HG03064 (cell line): ENCODE measurements at regions not wholly inside any gene's neighbourhood (a gene's known extent, or its start where the extent isn't known, plus 50 kb on each side); places are given as distances from the start of the nearest gene placed in this dataset.
"Not testable (repeated sequence)": the region's sequence is repeated elsewhere in the genome, so short reads cannot be mapped to it uniquely, and the experiment has no call there.

Source experiments
- ATAC-seq: cut with Tn5 transposase; IDR thresholded peaks from one replicate; pipeline ENCODE4 v1.9.1; 2021; ENCODE audit warnings: low read depth; ENCODE audit not compliant: unreplicated experiment

DNA sequence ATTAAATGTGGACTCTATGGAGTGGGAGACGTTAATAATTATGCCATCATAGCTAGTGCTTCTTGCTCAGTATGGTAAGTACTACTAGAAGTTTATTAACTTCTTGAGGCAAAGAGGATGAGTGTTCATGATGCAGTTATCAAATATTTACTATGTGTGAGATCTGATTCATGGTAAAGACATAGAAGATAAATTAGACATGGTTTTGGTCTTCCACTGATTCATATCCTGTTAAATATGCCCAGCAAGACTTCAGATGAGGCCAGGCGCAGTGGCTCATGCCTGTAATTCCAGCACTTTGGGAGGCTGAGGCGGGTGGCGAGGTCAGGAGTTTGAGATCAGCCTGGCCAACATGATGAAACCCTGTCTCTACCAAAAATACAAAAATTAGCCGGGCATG lies 547.1 kb upstream of the ANKRD30A start:
- ATAC-seq = no peak

DNA sequence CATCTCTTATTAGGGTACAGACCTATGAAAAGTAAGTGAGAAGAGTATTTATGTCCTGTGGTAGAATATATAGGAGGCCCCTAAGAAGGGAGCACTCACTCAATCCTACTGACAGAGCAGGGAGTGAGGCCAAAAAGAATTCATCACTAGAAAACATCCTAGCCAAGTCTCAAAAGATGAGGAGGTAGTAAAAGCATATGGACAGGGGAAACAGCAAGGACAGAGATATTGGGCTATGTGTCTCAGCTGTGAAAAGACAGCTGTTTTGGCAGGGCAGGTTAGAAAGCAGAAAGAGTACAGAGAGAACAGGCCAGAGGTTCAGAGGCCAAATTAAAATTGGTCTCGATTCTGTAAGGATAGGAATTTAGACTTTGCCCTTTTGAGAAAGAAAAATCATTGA lies 548.3 kb upstream of the ANKRD30A start:
- ATAC-seq = no peak

DNA sequence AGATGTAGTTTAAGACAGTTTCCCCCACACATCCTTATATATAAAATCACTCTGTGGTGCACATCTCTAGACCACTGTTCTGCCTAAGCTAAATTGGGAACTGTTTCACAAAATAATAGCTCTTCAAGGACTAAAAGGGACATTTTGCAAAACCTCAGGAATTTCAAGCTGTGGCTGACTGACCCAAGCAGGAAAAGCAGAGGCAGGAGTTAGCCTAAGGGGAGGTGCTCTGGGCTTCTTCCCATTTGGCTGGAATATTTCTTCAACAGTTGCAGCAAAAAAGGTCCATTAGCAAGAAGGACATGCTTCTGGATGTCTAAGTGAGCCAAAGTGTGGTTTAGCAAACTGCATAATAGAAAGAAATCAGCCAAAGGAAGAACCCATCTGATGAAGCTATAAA lies 551.2 kb upstream of the ANKRD30A start:
- ATAC-seq = no peak

DNA sequence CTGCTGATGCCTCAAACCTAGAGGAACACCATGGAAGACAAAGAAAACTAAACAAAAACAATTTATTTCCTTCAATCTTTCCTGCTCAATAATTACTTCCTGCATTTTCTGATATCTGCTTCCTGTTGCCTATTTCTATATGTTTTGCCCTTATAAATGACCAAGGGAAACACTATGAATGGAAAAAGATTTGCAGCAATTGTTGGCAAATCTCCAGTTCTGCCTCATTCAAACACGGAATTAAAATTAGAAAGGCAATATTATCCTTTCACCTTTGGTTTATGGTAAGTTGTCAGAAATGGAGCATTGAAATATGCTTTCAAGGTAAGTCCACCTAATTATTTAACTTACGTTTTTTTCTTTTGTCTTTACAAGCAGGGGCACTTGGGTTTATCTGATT lies 552.2 kb upstream of the ANKRD30A start:
- ATAC-seq = no peak

DNA sequence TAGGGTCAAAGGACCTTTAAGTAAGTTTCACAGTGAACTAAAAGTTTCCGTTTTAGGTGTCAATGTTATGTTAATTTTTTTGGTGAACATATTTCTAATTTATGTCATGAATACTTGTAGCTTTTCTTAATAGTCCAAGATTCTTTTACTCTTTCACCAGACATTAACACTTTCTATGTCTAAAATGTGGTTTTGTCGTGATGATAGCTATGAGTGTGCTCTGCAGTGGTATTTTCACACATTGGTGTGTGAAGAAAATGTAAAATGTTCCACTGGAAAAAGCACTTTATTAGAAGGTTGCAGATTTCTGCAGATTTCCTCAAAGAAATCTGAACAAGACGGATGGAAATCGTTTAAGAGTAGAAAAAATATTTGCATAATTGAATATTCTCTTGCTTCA lies 561.0 kb upstream of the ANKRD30A start:
- ATAC-seq = no peak

DNA sequence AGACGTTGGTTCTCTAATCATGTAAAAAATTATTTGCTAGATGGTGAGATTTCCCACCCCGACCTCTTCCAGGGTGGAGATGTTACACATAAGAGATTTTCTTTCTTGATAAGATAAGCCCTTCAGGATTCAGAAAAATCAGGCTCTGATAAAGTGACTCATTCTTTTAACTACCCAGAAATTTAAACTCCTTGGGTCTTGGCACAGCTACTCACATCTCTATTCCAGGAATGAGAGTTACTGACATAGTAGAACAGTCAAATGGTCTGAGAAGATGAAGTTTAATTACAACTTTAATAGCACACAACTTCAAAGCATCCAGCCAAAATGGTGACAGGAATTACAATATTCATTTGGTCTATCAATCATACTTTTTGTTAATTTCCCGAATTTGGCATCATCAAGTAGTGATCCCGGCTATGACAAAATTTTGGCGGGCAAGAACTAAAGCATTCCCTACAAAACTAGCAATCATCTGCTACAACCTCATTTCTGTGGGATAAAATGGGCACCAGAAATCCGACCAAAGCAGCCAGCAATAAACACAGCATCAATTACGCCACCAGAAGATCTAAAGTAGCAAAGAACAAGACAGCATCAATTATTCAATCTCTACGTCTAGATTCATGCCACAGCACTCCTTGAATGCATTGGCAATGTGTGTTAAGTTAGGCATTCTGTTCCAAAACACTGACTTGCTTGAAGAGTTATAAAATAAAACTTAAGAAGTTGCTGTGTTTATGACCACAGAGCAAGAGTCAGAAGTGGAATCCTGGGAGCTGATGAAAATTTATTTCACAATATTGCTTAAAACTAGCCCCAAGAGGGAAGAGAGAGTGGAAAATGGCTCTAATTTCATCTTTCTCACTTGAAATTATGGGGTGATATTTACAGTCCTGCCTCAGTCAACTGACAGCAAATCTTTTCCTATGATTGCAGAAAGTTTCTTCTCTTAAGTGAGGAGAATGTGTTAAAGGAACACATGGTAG lies 565.7 kb upstream of the ANKRD30A start:
- no peak for ATAC-seq

DNA sequence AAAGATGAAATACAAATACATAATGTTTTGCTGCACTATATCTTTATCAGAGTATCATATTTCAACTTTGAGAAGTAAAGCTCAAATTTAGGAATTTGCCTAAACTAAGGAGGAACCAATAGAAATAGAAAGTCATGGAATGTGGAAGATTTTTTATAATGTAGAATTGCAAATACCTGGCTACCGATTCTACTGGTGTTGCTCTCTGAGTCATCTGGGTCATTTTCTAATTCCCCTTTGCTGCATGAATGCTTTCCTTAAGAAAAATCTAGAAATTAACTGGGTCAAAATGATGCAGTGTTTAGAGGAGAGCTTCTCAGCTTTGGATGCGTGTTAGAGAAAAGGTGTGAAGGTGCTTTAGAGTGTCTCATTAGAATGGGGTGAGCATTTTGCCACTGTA lies 568.9 kb upstream of the ANKRD30A start:
- no peak for ATAC-seq

DNA sequence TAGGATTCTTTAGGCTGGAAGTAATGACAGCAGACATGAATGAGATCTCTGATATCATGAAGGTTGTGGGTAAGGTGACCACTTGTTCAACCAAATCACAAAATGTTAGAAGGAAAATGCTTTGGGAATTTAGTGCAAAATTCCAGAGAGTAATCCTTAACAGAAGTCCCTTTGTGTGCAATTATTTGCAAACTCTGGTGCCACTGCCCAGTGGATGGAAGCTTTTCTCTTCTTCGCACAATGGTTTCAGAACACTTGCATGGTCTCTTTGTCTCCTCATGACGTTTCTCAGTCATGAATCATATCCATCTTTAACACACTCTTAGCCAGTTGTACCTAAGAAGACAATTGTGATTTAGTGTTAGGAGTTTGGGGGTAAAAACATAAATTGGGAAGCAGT lies 570.4 kb upstream of the ANKRD30A start:
- ATAC-seq = no peak

DNA sequence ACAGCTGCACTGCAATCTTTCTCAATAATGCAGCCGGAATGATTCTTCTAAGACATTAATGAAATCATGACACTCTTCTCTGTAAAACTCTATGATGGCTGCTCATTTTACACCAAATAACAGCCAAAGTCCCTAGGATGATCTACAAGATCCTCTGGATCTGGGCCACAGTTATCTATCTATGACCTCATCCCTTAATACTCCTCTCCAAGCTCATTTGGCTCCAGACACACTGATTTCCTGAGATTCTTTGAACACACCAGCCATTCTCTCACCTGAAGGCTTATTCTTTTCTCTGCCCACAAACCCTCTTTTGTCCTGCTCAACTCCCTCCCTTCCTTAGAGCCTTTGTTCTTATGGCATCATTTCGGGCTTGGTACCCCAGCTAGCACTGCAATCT lies 577.4 kb upstream of the ANKRD30A start:
- ATAC-seq = no peak

DNA sequence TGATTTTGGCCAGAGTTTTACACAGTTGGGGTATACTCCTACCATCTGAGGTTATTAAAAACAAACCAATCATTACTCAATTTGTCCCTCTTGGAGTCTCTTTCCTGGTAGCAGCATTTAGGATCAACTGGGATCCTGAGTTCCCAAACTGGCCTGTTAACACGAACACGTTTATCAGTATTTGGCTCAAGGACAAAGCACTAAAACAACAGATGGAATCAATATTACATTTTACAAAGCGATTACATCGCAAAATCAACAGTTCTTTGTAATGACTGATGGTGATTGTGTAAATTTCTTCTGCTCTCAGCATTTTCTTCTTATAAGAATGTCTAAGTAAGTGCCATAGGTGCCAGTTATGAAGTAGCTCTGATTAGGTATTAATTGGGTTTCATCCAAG lies 582.9 kb upstream of the ANKRD30A start:
- no peak for ATAC-seq

DNA sequence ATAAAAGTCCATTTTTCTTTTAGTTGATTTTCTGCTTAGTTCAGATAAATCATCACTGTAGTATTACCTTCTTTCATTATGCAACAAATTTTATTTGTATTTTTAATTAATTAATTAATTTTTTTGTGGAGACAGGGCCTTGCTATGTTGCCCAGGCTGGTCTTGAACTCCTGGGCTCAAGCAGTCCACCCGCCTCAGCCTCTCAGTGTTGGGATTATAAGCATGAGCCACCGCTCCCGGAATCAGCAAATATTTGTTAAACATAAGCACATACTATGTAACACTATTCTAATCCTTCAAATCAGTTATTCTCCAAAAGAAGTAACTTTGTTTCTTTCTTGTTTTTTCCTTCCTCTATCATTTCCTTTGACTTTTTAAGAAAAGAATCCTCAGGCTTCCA lies 584.8 kb upstream of the ANKRD30A start:
- ATAC-seq = no peak

DNA sequence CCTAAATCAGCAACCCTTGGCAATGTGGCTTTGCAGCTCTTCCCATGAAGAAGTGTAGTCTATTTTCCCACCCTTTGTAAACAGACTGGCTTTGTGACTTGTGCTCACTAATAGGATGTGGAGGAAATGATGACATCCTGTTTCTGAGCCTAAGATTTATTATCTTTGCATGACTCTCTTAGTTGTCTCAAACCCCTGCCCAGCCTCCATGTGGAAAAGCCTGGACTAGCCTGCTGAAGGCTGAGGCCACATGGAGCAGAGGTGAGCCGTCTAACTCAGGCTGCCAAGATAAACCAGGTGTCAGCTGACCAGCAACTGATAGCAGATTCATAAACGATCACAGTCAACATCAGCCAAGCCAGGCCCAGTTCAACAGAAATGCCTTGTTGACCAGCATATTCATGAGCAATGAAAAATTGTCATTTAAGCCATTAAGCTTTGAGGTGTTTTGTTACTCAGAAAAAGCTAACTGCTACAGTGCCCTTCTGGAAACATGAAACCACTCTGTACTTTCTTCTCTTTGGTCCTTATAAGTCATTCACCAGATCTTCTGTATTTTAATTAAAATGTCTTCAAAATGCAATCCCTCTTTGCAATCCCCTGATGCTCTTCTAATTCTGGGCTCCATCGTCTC lies 586.3 kb upstream of the ANKRD30A start:
- ATAC-seq = no peak

DNA sequence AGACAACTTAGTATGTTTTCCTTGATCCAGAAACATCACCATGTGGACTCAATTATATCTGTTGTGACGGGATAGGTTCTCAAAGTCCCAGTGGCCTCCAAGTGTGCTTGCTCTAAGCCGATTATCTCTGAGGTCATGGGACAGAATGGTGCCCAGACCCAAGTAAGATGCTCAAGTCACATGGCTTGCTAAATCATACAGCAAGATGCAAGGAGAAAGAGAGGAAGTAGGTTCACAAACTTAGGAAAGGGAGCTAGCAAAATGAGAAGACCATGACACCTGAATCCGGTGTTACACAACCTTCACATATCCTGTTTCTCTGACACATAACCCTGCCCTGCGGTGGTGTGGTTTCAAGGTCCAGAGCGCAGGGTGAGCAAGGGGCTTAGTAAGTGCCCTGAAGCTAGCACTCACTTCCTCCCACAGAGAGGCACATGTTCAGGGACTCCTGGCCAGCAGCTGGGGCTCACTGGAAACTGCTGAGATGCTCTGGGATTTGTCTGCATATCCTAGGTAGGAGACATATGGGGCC lies 590.9 kb upstream of the ANKRD30A start:
- ATAC-seq = peak; percentile 100

DNA sequence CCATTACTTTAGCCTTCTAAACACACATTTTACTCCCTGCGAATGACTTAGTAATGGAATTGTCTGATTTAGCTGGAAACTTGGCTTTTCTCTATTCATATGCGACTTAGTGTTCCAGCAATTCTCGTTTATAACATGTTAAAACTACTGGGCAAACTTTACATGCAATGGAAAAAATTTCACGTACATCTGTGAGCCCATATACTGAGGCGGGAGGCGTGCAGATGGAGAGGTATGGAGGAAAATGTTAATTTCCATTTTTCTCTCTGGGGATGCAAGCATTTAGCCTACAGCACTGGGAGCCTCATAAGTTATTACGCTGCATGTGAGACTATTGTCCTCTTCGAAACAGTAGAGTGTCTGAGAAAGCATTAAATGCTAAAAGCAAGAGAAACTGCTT lies 591.5 kb upstream of the ANKRD30A start:
- no peak for ATAC-seq

DNA sequence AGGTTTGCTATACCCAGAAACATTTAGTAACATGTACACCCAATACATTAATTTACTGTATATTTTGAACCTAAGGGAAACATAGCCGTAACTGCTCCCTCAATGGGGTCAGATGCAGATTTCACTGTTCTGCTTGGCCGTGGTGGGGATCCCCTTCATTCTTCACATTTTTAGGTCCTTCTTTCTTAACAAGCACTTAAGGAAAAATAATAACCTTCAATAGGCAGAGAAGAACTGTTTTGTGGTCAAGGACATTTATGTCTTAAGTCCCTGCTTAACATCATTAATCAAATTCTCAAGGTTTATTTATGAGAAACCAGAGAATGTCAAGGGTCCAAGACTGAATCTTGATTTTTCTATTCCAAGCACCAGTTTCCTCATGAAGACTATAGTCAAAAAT lies 592.1 kb upstream of the ANKRD30A start:
- ATAC-seq = no peak

DNA sequence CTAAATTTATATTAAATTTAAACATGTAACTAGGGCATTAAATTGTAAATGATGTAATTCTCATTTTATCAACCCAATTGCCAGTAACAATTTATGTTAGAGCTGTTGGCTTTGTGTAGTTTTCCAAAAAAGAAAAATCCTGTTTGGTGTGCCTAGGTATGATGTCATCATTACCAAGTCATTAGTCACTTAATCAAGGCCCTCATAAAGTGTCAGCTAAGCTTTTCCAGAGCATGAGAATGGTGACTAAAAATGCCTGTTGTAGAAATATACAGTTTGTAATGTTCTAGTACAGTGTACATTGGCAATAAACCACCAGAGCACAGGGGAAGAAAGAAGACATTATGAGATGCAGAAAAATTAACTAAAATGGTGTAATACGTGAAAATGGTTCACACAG lies 593.8 kb upstream of the ANKRD30A start:
- no peak for ATAC-seq

DNA sequence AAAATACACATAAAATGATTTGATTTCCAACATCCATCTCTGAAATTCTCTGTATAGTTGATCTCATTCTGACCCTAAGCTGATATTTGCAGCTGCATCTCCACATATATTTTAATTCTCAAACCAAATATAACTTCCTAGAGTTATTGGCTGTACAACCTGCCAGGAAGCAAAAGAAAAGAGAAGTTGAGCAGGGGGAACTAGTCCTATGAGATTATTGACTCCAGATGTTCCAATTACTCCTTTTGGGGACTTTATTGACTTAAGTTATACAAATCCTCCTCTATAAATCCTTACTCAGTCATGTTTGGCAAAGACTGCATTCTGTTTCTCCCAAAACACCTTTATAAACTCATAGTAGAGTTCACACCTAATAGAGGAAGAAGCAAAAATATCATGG lies 599.4 kb upstream of the ANKRD30A start:
- no peak for ATAC-seq

DNA sequence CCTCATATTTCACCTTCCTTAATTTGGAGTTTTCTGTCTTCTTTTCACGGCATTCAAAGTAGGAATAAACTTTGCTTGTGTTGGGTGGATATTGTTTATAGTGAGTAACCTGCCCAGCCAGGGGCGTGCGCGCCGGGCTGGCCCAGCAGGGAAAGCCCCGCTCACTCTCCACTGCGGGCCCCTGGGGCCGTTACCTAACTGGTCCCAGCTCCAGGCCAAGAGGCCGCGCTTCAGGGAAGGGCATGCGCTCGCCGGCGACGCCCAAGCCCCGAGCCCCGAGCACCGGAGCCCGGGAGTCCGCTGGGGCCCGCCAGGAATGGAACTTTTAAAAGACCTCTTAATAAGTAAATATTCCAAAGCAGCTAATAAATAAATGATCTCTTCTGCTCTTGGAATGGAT lies 601.3 kb upstream of the ANKRD30A start:
- not testable (repeated sequence) for ATAC-seq

DNA sequence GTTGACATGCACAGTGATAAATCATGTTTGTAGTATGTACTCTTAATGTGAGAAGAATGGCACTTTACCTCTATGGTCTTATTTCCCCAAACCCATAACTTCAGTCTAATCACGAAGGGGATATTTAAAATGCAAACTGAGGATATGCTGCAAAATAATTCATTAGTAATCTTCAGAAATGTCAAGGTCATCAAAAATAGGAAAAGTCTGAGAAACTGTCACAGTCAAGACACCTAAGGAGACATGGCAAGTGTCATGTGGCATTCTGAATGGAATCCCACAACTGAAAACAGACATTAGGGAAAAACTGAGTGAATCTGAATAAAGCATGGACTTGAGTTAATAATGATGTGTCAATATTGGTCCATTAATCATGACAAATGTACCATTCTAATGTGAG lies 605.5 kb upstream of the ANKRD30A start:
- ATAC-seq = no peak

DNA sequence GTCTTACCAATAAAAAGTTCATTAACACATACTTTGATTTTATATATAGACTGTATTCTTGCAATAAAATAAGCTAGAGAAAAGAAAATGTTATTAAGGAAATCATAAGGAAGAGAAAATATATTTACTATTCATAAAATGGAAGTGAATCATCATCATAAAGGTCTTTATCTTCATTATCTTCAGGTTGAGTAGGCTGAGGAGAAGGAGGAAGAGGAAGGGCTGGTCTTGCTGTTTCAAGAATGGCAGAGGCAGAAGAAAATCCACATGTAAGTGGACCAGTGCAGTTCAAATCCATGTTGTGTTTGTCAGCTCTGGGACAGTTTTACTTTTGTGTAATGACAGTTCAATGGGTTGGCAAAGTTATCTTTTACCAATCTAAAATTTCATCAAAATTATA lies 609.1 kb upstream of the ANKRD30A start:
- no peak for ATAC-seq

DNA sequence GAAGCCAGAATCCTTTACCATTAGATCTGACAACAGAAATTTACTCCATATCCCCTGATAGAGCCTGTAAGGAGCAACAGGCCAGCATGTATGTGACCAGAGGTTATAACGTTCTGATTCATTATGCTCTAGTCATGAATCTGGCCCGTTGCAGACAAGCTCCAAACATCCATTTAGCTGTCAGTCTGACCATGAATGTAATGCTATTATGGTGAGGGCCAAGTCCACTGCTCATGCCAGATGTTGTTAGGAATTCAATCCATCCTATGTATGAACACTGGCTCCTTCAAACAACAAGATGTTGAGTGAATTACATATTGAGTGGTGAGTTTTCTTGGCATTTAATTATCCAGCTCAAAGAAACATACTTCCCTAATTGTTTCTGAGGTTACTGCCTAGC lies 610.1 kb upstream of the ANKRD30A start:
- ATAC-seq = no peak

DNA sequence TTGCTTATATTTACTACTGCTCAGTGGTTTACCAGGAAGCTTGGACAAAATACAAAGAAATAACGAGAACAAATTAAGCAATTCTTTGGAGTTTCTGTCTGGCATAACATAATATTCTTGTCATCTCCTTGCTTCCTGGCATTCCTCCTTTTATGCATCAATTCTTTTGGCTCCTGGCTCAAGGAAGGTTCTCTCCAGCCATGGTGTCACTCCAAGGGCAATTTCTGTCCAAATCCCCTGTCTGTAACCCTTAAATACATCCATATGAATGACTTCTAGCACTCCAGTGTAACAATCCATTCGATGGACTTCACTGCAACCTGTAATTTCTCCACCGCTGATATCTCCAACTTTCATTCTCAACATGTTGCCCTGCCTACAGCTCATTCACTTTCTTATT lies 617.7 kb upstream of the ANKRD30A start:
- ATAC-seq = no peak
